HuH-7 (cell line): ENCODE measurements at regions not wholly inside any gene's neighbourhood (a gene's known extent, or its start where the extent isn't known, plus 50 kb on each side); places are given as distances from the start of the nearest gene placed in this dataset.
"Not testable (repeated sequence)": the region's sequence is repeated elsewhere in the genome, so short reads cannot be mapped to it uniquely, and the experiment has no call there.

Experiments used
- DNase-seq: peaks from one replicate; pipeline ENCODE4 v3.0.0; 2011; ENCODE audit warnings: low spot score

DNA sequence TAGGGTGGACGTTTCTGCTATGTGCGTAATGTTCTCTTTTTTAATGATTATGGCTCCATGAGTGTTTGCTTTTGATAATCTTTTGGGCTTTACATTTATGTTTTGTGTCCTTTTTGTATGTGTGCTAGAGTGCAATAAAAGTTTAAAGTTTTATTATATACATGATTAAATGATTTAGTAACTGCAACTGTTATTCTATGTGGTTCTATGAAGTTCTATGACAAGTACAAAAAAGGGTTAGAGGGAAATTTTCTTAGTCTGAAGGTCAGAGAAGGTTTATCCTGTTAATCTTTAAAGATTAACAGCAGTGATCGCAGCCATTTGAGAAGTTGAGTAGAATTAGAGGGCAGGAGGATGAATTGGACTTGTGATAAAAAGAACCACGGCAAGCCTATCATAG is 386.4 kb upstream of the CHRM3 start:
- DNase-seq: no peak

GRCh38 chr1:238998577-238998976 is 387.8 kb upstream of the CHRM3 start:
- DNase-seq: no peak

GRCh38 chr1:238991765-238992495 is 394.4 kb upstream of the CHRM3 start:
- no peak for DNase-seq

- no peak for DNase-seq
These were observed 401.1 kb upstream of the CHRM3 start for GRCh38 chr1:238985312-238985711.

GRCh38 chr1:238982736-238983135 is 403.6 kb upstream of the CHRM3 start:
- no peak for DNase-seq

DNA sequence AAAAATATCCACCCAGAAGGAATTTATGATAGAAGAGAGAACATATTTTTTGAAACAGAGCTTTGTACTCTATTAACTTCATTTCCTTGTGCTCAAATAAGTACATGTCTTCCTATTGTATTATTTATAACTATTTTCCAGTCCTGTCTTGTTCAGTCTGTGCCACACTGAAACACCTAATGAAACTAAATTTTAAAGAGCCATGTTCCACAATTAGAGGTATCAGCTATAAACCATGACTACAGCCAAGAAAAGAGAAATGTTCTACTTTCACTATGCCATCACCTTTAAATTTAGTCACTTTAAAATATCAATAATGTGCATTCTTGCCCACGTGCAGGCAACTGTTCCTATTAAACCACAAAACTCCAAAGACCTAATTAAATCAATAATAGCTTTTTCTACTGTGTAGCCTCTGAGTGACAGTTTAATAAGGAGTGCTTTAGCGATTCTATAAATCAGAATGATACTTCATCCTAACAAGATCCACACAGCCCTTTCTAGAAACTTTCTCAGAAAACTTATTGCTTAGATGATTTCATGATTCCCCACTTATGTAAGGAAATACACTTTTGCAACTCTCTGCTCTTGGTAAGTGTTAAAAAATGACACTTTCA is 404.9 kb upstream of the CHRM3 start:
- DNase-seq: no peak

DNA sequence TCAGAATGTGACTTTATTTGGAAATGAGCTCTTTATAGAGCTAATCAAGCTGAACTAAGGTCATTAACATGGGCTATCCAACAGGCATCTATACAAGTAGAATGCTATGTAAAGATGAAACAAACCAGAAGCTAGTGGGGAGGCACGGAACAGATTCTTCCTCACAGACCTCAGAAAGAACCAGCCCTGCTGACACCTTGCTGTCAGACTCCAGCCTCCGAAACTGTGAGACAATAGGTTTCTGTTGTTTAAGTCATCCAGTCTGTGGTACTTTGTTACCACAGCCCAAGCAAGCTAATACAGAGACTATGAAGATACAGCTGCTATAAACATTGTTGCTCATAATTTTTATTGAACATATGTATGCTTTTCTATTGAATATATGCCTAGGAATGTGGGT is 406.3 kb upstream of the CHRM3 start:
- DNase-seq: no peak

GRCh38 chr1:238964631-238965030 is 421.7 kb upstream of the CHRM3 start:
- no peak for DNase-seq

DNA sequence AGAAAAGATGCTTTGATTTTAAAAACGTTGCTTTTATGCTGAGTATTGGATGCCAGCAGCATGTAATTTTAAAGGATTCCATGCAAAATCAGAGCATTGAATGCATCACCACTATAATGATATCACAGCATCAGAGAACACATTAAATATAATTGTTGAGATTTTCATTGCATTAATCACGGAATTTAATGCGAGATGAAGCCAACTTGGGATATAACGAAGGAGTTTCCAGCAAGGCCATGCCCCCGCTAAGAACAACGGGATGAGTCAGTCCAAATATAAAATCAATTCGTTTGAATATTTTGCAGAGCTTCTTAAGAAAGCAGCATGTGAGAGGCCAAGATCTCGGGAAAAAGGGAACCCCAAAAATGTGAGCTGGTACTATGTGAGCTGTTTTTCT is 423.4 kb upstream of the CHRM3 start:
- no peak for DNase-seq

DNA sequence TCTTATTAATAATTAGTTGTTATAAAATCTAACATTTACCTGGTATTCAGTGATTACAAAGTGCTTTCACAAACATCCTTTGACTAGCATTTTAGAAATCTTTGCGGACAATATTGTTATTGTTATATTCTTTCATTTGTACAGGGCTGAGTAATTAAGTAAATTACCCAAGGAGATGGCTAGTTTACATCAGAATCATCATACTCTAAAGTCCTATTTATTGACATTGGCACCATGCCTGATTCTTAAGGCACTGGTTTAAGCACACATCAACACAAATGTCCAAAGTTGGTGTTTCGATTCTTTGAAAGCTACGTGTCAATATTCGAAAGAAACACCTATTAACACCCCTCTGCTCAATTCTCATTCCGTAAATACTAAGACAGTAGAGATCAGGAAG is 424.6 kb upstream of the CHRM3 start:
- no peak for DNase-seq

GRCh38 chr1:238960071-238960470 is 426.3 kb upstream of the CHRM3 start:
- DNase-seq: no peak

DNA sequence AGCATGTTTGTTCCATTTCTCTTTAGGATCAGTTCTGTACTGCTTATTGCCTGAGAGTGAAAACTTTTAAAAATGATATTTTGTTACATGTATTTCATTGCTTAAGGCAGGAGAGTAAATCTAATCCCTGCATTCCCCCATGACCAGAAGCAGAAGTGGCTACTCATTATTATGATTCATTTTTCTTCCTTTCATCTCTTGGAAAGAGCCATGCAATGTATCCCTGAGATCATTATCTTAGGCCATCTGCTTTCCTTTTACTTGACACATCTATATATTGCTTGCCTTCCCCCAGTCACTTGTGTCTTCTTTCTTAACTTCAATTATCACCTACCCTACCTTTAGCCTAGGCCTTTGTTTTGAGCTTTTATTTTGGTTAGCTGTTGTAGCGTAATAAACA is 430.4 kb upstream of the CHRM3 start:
- DNase-seq: no peak

DNA sequence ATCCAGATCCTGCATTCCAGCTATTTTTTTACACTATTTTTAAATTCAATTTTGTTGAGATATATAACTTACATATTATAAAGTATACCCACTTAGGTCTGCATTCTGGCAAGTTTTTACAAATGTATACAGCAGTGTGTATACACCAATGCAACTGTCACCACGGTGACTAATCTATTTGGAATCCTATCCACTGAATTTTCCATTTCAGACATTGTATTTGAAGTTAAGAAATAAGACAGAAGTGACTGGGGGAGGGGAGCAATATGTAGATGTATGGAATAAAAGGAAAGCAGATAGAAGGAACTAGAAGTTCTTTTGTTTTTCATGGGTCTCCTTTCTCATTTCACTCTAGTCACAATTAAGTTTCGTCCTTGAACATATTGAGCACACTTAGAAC is 431.5 kb upstream of the CHRM3 start:
- no peak for DNase-seq

GRCh38 chr1:238953448-238954010 is 432.8 kb upstream of the CHRM3 start:
- no peak for DNase-seq

- DNase-seq: no peak
These were observed 434.6 kb upstream of the CHRM3 start for GRCh38 chr1:238951809-238952208.

GRCh38 chr1:238950784-238951183 is 435.6 kb upstream of the CHRM3 start:
- no peak for DNase-seq

GRCh38 chr1:238950017-238950416 is 436.4 kb upstream of the CHRM3 start:
- DNase-seq: no peak

DNA sequence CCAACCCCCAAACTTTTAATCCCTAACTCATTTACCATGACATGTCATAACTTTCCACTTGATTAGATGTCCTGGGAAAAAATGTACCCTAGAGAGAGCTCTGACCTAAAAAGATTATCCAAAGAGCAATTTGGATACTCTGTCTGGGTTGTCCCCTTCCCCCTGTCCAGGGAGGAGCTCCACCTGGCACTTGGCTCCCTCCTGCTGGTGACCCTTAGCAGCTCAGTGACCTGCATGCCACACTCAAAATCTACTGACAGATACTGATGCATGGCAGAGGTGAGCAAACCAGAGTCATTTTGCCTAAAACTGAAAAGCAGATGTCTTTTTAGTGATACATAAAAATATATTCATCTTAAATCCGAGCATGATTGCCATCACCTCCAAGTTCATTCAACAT is 442.3 kb upstream of the CHRM3 start:
- no peak for DNase-seq

- no peak for DNase-seq
These were observed 458.5 kb upstream of the CHRM3 start for GRCh38 chr1:238927899-238928298.

- DNase-seq: no peak
These were observed 469.5 kb upstream of the CHRM3 start for GRCh38 chr1:238916828-238917227.

DNA sequence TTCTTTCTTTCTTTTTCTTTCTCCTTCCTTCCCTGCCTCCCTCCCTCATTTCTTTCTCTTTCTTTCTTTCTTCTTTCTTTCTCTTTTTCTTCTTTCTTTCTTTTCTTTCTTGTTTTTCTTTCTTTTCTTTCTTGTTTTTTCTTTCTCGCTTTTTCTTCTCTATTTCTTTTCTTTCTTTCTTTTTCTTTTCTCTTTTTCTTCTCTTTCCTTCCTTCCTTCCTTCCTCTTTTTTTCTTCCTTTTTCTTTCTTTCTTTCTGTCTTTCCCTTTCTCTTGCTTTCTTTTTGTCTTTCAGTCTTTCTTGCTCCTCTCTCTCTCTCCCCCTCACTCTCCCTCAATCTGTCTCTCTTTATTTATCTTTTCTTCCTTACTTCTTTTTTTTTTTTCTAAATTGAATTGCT is 472.0 kb upstream of the CHRM3 start:
- DNase-seq: no peak

DNA sequence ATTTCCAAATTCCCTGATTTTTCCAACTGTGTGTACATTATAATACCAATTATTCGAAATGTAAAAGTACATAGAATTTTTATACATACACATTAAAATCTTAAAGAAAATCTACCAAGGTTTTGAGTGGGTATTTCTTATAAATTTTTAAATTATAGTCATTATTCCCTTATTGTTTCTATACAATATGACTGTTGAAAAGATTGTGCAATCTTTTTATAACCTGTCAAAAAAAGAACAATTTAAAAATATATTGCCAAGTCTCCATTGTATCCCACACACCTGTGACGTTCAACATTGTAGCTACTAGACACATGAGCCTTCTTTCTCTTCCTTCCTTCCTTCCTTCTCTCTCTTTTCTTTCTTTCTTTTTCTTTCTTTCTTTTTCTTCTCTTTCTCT is 473.2 kb upstream of the CHRM3 start:
- DNase-seq: no peak

DNA sequence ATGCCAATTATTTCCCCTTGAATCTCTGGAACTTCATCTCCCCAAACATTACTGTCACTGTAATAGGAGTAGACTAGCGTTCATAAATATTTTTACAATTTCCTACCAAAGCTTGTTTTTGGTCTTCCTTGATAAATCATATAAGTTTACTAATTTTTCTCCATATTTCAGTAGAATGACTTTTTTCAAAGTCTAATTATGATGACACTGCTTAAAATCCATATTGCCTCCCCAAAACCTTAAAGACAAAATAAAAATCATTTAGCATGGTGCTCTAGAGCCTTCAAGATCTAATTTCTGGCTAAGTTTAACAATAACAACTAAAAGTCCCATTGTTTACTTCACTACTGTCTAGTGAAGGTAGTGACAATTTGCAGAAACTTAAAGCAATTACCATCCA is 474.2 kb upstream of the CHRM3 start:
- DNase-seq: no peak

DNA sequence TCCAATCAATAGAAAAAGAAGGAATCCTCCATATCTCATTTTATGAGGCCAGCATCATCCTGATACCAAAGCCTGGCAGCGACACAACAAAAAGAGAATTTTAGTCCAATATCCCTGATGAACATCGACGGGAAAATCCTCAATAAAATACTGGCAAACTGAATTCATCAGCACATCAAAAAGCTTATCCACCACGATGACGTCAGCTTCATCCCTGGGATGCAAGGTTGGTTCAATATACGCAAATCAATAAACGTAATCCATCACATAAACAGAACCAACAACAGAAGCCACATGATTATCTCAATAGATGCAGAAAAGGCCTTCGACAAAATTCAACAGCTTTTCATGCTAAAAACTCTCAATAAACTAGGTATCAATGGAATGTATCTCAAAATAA is 483.6 kb upstream of the CHRM3 start:
- not testable (repeated sequence) for DNase-seq
